H9 (cell line): ENCODE measurements at regions not wholly inside any gene's neighbourhood (a gene's known extent, or its start where the extent isn't known, plus 50 kb on each side); places are given as distances from the start of the nearest gene placed in this dataset.
A peak's percentile ranks its signal among the peaks of the same experiment; 100 is the strongest.

Experiments used
- DNase-seq: peaks from one replicate; pipeline ENCODE4 v3.0.0-alpha.2; 2017
- H2AFZ ChIP-seq: one replicate; pipeline ENCODE4 v1.6.1; 2013; ENCODE audit warnings: mild to moderate bottlenecking, low read length, control low read depth, moderate library complexity
- H2AK5ac ChIP-seq: 2 replicates; pipeline ENCODE4 v1.6.1; 2013; ENCODE audit warnings: low read length, control low read depth, mixed read lengths; ENCODE audit not compliant: insufficient read length
- H2BK120ac ChIP-seq: one replicate; pipeline ENCODE4 v1.6.1; 2013; ENCODE audit warnings: low read depth, mild to moderate bottlenecking, low read length, control low read depth, inconsistent platforms; ENCODE audit not compliant: poor library complexity, severe bottlenecking
- H2BK12ac ChIP-seq: 2 replicates; pipeline ENCODE4 v1.6.1; 2013; ENCODE audit warnings: low read length, control low read depth, mixed read lengths, low read depth; ENCODE audit not compliant: insufficient read length
- H2BK15ac ChIP-seq: 2 replicates; pipeline ENCODE4 v1.6.1; 2013; ENCODE audit warnings: low read depth, low read length, control low read depth
- H2BK20ac ChIP-seq: one replicate; pipeline ENCODE4 v1.6.1; 2013; ENCODE audit warnings: low read depth, mild to moderate bottlenecking, low read length, control low read depth, inconsistent platforms; ENCODE audit not compliant: poor library complexity, severe bottlenecking
- H2BK5ac ChIP-seq: 2 replicates; pipeline ENCODE4 v1.6.1; 2013; ENCODE audit warnings: low read length, control low read depth, mixed read lengths; ENCODE audit not compliant: insufficient read length
- H3K14ac ChIP-seq: 2 replicates; pipeline ENCODE4 v1.6.1; 2013; ENCODE audit warnings: low read length, control low read depth; ENCODE audit not compliant: insufficient read depth
- H3K18ac ChIP-seq: 2 replicates; pipeline ENCODE4 v1.6.1; 2013; ENCODE audit warnings: low read depth, mild to moderate bottlenecking, mixed read lengths, low read length, control low read depth; ENCODE audit not compliant: insufficient read length
- H3K23ac ChIP-seq: 2 replicates; pipeline ENCODE4 v1.6.1; 2013; ENCODE audit warnings: low read length, control low read depth, mixed read lengths, low read depth; ENCODE audit not compliant: insufficient read length
- H3K23me2 ChIP-seq: 2 replicates; pipeline ENCODE4 v1.6.1; 2013; ENCODE audit warnings: low read depth, mild to moderate bottlenecking, mixed read lengths, low read length, control low read depth; ENCODE audit not compliant: insufficient read length, poor library complexity, severe bottlenecking
- H3K27ac ChIP-seq: 2 replicates; pipeline ENCODE4 v1.5.1; 2013; ENCODE audit warnings: low read length, control low read depth, mixed read lengths, low read depth; ENCODE audit not compliant: insufficient read length
- H3K27me3 ChIP-seq: 2 replicates; pipeline ENCODE4 v1.6.1; 2013; ENCODE audit warnings: low read length, control low read depth, inconsistent platforms; ENCODE audit not compliant: insufficient read depth
- H3K4ac ChIP-seq: 2 replicates; pipeline ENCODE4 v1.6.1; 2013; ENCODE audit warnings: low read depth, mild to moderate bottlenecking, control low read depth, inconsistent platforms, low read length, moderate library complexity
- H3K4me1 ChIP-seq: 2 replicates; pipeline ENCODE4 v1.6.1; 2013; ENCODE audit warnings: low read length, control low read depth, inconsistent platforms; ENCODE audit not compliant: insufficient read depth
- H3K4me2 ChIP-seq: 2 replicates; pipeline ENCODE4 v1.6.1; 2013; ENCODE audit warnings: low read length, control low read depth, mixed read lengths; ENCODE audit not compliant: insufficient read length, insufficient read depth
- H3K56ac ChIP-seq: 2 replicates; pipeline ENCODE4 v1.6.1; 2013; ENCODE audit warnings: low read depth, mild to moderate bottlenecking, mixed read lengths, low read length, control low read depth; ENCODE audit not compliant: insufficient read length
- H3K79me1 ChIP-seq: 2 replicates; pipeline ENCODE4 v1.6.1; 2013; ENCODE audit warnings: low read depth, mild to moderate bottlenecking, moderate library complexity, low read length, control low read depth, inconsistent platforms; ENCODE audit not compliant: insufficient read depth, poor library complexity, severe bottlenecking
- H3K79me2 ChIP-seq: 2 replicates; pipeline ENCODE4 v1.6.1; 2013; ENCODE audit warnings: low read length, control low read depth, inconsistent platforms; ENCODE audit not compliant: insufficient read depth
- H3K9ac ChIP-seq: 2 replicates; pipeline ENCODE4 v1.6.1; 2013; ENCODE audit warnings: low read length, control low read depth, mixed read lengths; ENCODE audit not compliant: insufficient read length; ENCODE audit errors: extremely low read depth
- H3K9me3 ChIP-seq: one replicate; pipeline ENCODE4 v1.6.1; 2013; ENCODE audit warnings: low read depth, low read length, inconsistent platforms; ENCODE audit not compliant: control insufficient read depth
- H3T11ph ChIP-seq: one replicate; pipeline ENCODE4 v1.6.1; 2013; ENCODE audit warnings: mild to moderate bottlenecking, low read length, control low read depth, inconsistent platforms
- H4K20me1 ChIP-seq: one replicate; pipeline ENCODE4 v1.6.1; 2013; ENCODE audit not compliant: control insufficient read depth, insufficient read length, insufficient read depth
- H4K5ac ChIP-seq: 2 replicates; pipeline ENCODE4 v1.6.1; 2013; ENCODE audit warnings: low read depth, mild to moderate bottlenecking, mixed read lengths, low read length, control low read depth; ENCODE audit not compliant: insufficient read length
- H4K8ac ChIP-seq: replicated peaks from 2 replicates; pipeline ENCODE4 v1.6.1; 2013; ENCODE audit warnings: low read length, control low read depth, mixed read lengths, low read depth; ENCODE audit not compliant: insufficient read length
- H4K91ac ChIP-seq: 2 replicates; pipeline ENCODE4 v1.6.1; 2013; ENCODE audit warnings: low read depth, mild to moderate bottlenecking, moderate library complexity, mixed read lengths, low read length, control low read depth; ENCODE audit not compliant: insufficient read length
- H3K27ac Mint-ChIP-seq, 3 experiments: 2 replicates in 2 of 3; 3 replicates in 1 of 3; pipeline ENCODE4 v1.8.0; 2020 to 2021; ENCODE audit warnings: mixed read lengths in 3 of 3, mild to moderate bottlenecking in 1 of 3, moderate library complexity in 1 of 3
- H3K27me3 Mint-ChIP-seq: 2 replicates; pipeline ENCODE4 v1.8.0; 2021; ENCODE audit warnings: low read depth, mild to moderate bottlenecking, moderate library complexity, mixed read lengths
- H3K36me3 Mint-ChIP-seq, 3 experiments: 2 replicates in 2 of 3; 3 replicates in 1 of 3; pipeline ENCODE4 v1.8.0; 2020 to 2021; ENCODE audit warnings: low read depth in 3 of 3, mixed read lengths in 3 of 3; ENCODE audit not compliant: insufficient read depth in 1 of 3
- H3K4me1 Mint-ChIP-seq, 2 experiments: 2 replicates each; pipeline ENCODE4 v1.8.0; 2020; ENCODE audit warnings: mixed read lengths in 2 of 2
- H3K4me3 Mint-ChIP-seq, 2 experiments: 2 replicates in 1 of 2; 3 replicates in 1 of 2; pipeline ENCODE4 v1.8.0; 2020 to 2021; ENCODE audit warnings: mild to moderate bottlenecking in 2 of 2, mixed read lengths in 2 of 2, moderate library complexity in 1 of 2
- H3K9me3 Mint-ChIP-seq, 2 experiments: 2 replicates in 1 of 2; 3 replicates in 1 of 2; pipeline ENCODE4 v1.8.0; 2020; ENCODE audit warnings: mild to moderate bottlenecking in 2 of 2, mixed read lengths in 2 of 2, moderate library complexity in 1 of 2
- WGBS: extraction: QIAGEN DNeasy Blood & Tissue Kit; methylation state at CpG from one replicate; pipeline ENCODE4 v1.1.7; 2013; ENCODE audit warnings: missing lambda C conversion rate, low lambda C conversion rate, mixed read lengths; ENCODE audit not compliant: insufficient read length; ENCODE audit errors: extremely low coverage; 5-methylcytosine and 5-hydroxymethylcytosine counted together
- TF ChIP-seq, protein P1 (sequence below): fragments of 200-600 bp; sonication (generic); conservative IDR thresholded peaks from 3 replicates; pipeline ENCODE4 v1.8.0; 2021; ENCODE audit warnings: antibody characterized with exemption, mild to moderate bottlenecking

DNA sequence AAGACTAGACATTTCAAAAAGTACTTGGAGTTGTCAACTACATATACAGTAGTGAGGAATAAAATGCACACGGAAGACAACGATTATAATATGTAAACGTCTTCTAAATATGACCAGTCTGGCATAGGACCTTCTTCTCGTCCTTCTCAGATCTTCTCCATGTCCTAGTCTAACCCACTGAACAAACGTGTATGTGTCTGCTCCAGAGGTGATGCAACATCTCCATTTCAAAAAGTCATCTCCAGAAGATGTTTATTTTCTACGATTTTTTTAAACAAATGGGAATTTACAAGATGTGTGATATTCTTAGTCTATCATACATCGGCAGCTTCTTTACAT lies 89.9 kb downstream of the GPX5 start:
- H2AFZ ChIP-seq: no peak overlapping the region
- peaks cover 13% of the 10 kb centered on the region for H3K27me3 Mint-ChIP-seq

More for the DNA sequence above, 89.9 kb downstream of the GPX5 start:
- Histone ChIP-seq H3K56ac (no peak overlapping the region), H2BK5ac (no peak overlapping the region), H2BK120ac (no peak overlapping the region), H4K20me1 (no peaks in the 10 kb centered on the region), H4K5ac (no peak overlapping the region), H3K27ac (no peak overlapping the region), H3K4me1 (no peaks in the 10 kb centered on the region), H3K18ac (no peak overlapping the region), H3K4ac (no peak overlapping the region), H4K8ac (no peak overlapping the region), H3K14ac (no peak overlapping the region), H3T11ph (no peak overlapping the region), H3K23ac (no peak overlapping the region), H2BK15ac (no peak overlapping the region), H3K4me2 (peak overlapping the region; percentile 39), H3K23me2 (peaks cover 8% of the 10 kb centered on the region), H4K91ac (no peak overlapping the region), H3K79me2 (no peaks in the 10 kb centered on the region), H3K27me3 (no peaks in the 10 kb centered on the region), H2AK5ac (no peak overlapping the region), H2BK20ac (no peak overlapping the region), H3K9ac (no peak overlapping the region), H3K9me3 (no peaks in the 10 kb centered on the region), H2BK12ac (no peak overlapping the region), H3K79me1 (no peaks in the 10 kb centered on the region)
- WGBS: no CpG with 5 or more reads among the region's 7 CpGs
- DNase-seq: no peak
- Mint-ChIP-seq H3K4me3 (peak overlapping the region in 1 of 2 experiments; percentile 68; a peak in 2 of 5 replicates), H3K9me3 (no peaks in the 10 kb centered on the region), H3K27ac (no peak overlapping the region), H3K4me1 (peaks cover 10% of the 10 kb centered on the region in 2 experiments), H3K36me3 (no peaks in the 10 kb centered on the region)
- TF ChIP-seq, protein P1, sequence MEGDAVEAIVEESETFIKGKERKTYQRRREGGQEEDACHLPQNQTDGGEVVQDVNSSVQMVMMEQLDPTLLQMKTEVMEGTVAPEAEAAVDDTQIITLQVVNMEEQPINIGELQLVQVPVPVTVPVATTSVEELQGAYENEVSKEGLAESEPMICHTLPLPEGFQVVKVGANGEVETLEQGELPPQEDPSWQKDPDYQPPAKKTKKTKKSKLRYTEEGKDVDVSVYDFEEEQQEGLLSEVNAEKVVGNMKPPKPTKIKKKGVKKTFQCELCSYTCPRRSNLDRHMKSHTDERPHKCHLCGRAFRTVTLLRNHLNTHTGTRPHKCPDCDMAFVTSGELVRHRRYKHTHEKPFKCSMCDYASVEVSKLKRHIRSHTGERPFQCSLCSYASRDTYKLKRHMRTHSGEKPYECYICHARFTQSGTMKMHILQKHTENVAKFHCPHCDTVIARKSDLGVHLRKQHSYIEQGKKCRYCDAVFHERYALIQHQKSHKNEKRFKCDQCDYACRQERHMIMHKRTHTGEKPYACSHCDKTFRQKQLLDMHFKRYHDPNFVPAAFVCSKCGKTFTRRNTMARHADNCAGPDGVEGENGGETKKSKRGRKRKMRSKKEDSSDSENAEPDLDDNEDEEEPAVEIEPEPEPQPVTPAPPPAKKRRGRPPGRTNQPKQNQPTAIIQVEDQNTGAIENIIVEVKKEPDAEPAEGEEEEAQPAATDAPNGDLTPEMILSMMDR: no peak
